Mesenchymal stem cell (in vitro differentiated cells and primary cell): ENCODE measurements at regions not wholly inside any gene's neighbourhood (a gene's known extent, or its start where the extent isn't known, plus 50 kb on each side); places are given as distances from the start of the nearest gene placed in this dataset.

Experiments
- DNase-seq: peaks from one replicate; pipeline ENCODE4 v3.0.0-alpha.2; 2013
- H2AFZ ChIP-seq: one replicate; pipeline ENCODE4 v1.6.1; 2013; ENCODE audit warnings: low read depth, mild to moderate bottlenecking, control low read depth, inconsistent platforms, low read length, moderate library complexity
- H2AK5ac ChIP-seq: 2 replicates; pipeline ENCODE4 v1.6.1; 2013; ENCODE audit warnings: low read length, moderate library complexity, mild to moderate bottlenecking, inconsistent platforms; ENCODE audit not compliant: severe bottlenecking
- H2BK120ac ChIP-seq: one replicate; pipeline ENCODE4 v1.6.1; 2013; ENCODE audit warnings: low read depth, mild to moderate bottlenecking, inconsistent platforms, low read length, moderate library complexity
- H2BK12ac ChIP-seq, 2 experiments: one replicate each; pipeline ENCODE4 v1.6.1; 2013; ENCODE audit warnings: inconsistent platforms in 2 of 2, low read length in 2 of 2, mild to moderate bottlenecking in 2 of 2, moderate library complexity in 2 of 2, control low read depth in 1 of 2
- H2BK15ac ChIP-seq: one replicate; pipeline ENCODE4 v1.6.1; 2013; ENCODE audit warnings: mild to moderate bottlenecking, low read depth, inconsistent platforms; ENCODE audit not compliant: poor library complexity, severe bottlenecking
- H2BK5ac ChIP-seq: 2 replicates; pipeline ENCODE4 v1.6.1; 2013; ENCODE audit warnings: low read depth, mild to moderate bottlenecking, low read length, control low read depth, inconsistent platforms; ENCODE audit not compliant: poor library complexity, severe bottlenecking
- H3K14ac ChIP-seq, 2 experiments: one replicate each; pipeline ENCODE4 v1.6.1; 2013; ENCODE audit warnings: inconsistent platforms in 2 of 2, low read length in 2 of 2, control low read depth in 1 of 2, mild to moderate bottlenecking in 1 of 2, moderate library complexity in 1 of 2
- H3K18ac ChIP-seq, 2 experiments: one replicate each; pipeline ENCODE4 v1.6.1; 2013; ENCODE audit warnings: inconsistent platforms in 2 of 2, low read length in 2 of 2, control low read depth in 1 of 2, low read depth in 1 of 2, mild to moderate bottlenecking in 1 of 2
- H3K23ac ChIP-seq, 2 experiments: one replicate each; pipeline ENCODE4 v1.6.1; 2013; ENCODE audit warnings: inconsistent platforms in 2 of 2, low read length in 2 of 2, mild to moderate bottlenecking in 2 of 2, moderate library complexity in 2 of 2, control low read depth in 1 of 2
- H3K27ac ChIP-seq: 2 replicates; pipeline ENCODE4 v1.5.1; 2013; ENCODE audit warnings: mild to moderate bottlenecking, moderate library complexity, low read length, control low read depth, inconsistent platforms; ENCODE audit not compliant: poor library complexity, severe bottlenecking
- H3K27me3 ChIP-seq, 2 experiments: 2 replicates each; pipeline versions ENCODE4 v1.6.1 to v1.7.0; 2013; ENCODE audit warnings: low read length in 2 of 2, mild to moderate bottlenecking in 2 of 2, moderate library complexity in 2 of 2, control low read depth in 1 of 2, inconsistent platforms in 1 of 2; ENCODE audit not compliant: control insufficient read depth in 1 of 2, insufficient read depth in 1 of 2
- H3K36me3 ChIP-seq, 2 experiments: 2 replicates each; pipeline versions ENCODE4 v1.6.1 to v1.7.0; 2013; ENCODE audit warnings: low read length in 2 of 2, control low read depth in 1 of 2, inconsistent platforms in 1 of 2, low read depth in 1 of 2, mild to moderate bottlenecking in 1 of 2; ENCODE audit not compliant: insufficient read depth in 2 of 2, control insufficient read depth in 1 of 2
- H3K4ac ChIP-seq, 2 experiments: one replicate each; pipeline ENCODE4 v1.6.1; 2013; ENCODE audit warnings: inconsistent platforms in 2 of 2, low read length in 2 of 2, mild to moderate bottlenecking in 2 of 2, moderate library complexity in 2 of 2, control low read depth in 1 of 2, low read depth in 1 of 2
- H3K4me1 ChIP-seq: 2 replicates; pipeline ENCODE4 v1.6.1; 2013; ENCODE audit warnings: low read depth, low read length, control low read depth; ENCODE audit not compliant: control insufficient read depth, insufficient read depth
- H3K4me2 ChIP-seq: 2 replicates; pipeline ENCODE4 v1.6.1; 2013; ENCODE audit warnings: low read length, mild to moderate bottlenecking, inconsistent platforms; ENCODE audit not compliant: poor library complexity, severe bottlenecking
- H3K4me3 ChIP-seq, 2 experiments: 2 replicates each; pipeline versions ENCODE4 v1.5.1 to v1.7.0; 2013; ENCODE audit warnings: low read length in 2 of 2, mild to moderate bottlenecking in 2 of 2, control low read depth in 1 of 2, low read depth in 1 of 2; ENCODE audit not compliant: insufficient read depth in 1 of 2
- H3K79me1 ChIP-seq: replicated peaks from 2 replicates; pipeline ENCODE4 v1.6.1; 2013; ENCODE audit warnings: mild to moderate bottlenecking, control low read depth, low read length, inconsistent platforms; ENCODE audit not compliant: poor library complexity, severe bottlenecking
- H3K9ac ChIP-seq: 2 replicates; pipeline ENCODE4 v1.7.0; 2013; ENCODE audit warnings: mild to moderate bottlenecking, low read length, moderate library complexity
- H3K9me3 ChIP-seq: 2 replicates; pipeline ENCODE4 v1.7.0; 2013; ENCODE audit warnings: mild to moderate bottlenecking, low read length; ENCODE audit not compliant: control insufficient read depth
- H4K8ac ChIP-seq: one replicate; pipeline ENCODE4 v1.6.1; 2013; ENCODE audit warnings: inconsistent platforms, mild to moderate bottlenecking, low read length, moderate library complexity
- H4K91ac ChIP-seq: one replicate; pipeline ENCODE4 v1.6.1; 2013; ENCODE audit warnings: mild to moderate bottlenecking, low read length, inconsistent platforms
- WGBS: methylation state at CpG from one replicate; pipeline ENCODE4 v1.1.7; 2013; ENCODE audit warnings: mixed read lengths; 5-methylcytosine and 5-hydroxymethylcytosine counted together

GRCh38 chr12:76646366-76646765 lies 86.8 kb upstream of the OSBPL8 start:
- H2AK5ac ChIP-seq = no peak overlapping the region

GRCh38 chr12:76649099-76649498 lies 89.5 kb upstream of the OSBPL8 start:
- DNase-seq = no peak
- Histone ChIP-seq H2BK12ac (no peak overlapping the region), H4K91ac (no peak overlapping the region), H3K4me3 (no peak overlapping the region), H3K23ac (no peak overlapping the region), H2AK5ac (no peak overlapping the region), H3K18ac (no peak overlapping the region), H3K79me1 (no peaks in the 10 kb centered on the region), H3K4me1 (peaks cover 2% of the 10 kb centered on the region), H3K14ac (no peak overlapping the region), H2AFZ (no peak overlapping the region), H4K8ac (no peak overlapping the region), H3K36me3 (no peaks in the 10 kb centered on the region), H3K4ac (no peak overlapping the region), H3K9me3 (no peaks in the 10 kb centered on the region), H3K27ac (no peak overlapping the region), H3K4me2 (no peak overlapping the region), H2BK15ac (no peak overlapping the region), H2BK5ac (no peak overlapping the region), H3K9ac (no peak overlapping the region), H2BK120ac (no peak overlapping the region), H3K27me3 (no peaks in the 10 kb centered on the region)
- 54% methylated on average over 5 of the region's 5 CpGs for WGBS

More at GRCh38 chr12:76646366-76646765, 86.8 kb upstream of the OSBPL8 start:
- Histone ChIP-seq H3K27ac (no peak overlapping the region), H3K4ac (no peak overlapping the region), H2BK12ac (no peak overlapping the region), H3K23ac (no peak overlapping the region), H3K4me2 (no peak overlapping the region), H4K91ac (no peak overlapping the region), H2BK120ac (no peak overlapping the region), H3K9me3 (no peaks in the 10 kb centered on the region), H3K4me1 (peaks cover 2% of the 10 kb centered on the region), H3K9ac (no peak overlapping the region), H2AFZ (no peak overlapping the region), H4K8ac (no peak overlapping the region), H3K18ac (no peak overlapping the region), H3K14ac (no peak overlapping the region), H2BK15ac (no peak overlapping the region), H3K27me3 (no peaks in the 10 kb centered on the region), H3K36me3 (no peaks in the 10 kb centered on the region), H3K4me3 (no peak overlapping the region), H3K79me1 (no peaks in the 10 kb centered on the region), H2BK5ac (no peak overlapping the region)
- no CpG with 5 or more reads among the region's 1 CpG for WGBS
- DNase-seq = no peak

- H3K27ac ChIP-seq = no peak overlapping the region
- H2AFZ ChIP-seq = no peak overlapping the region
- no peak overlapping the region for H2BK120ac ChIP-seq
- H3K36me3 ChIP-seq = no peaks in the 10 kb centered on the region
- H3K23ac ChIP-seq = no peak overlapping the region
- H3K4ac ChIP-seq = no peak overlapping the region
- H2BK5ac ChIP-seq = no peak overlapping the region
- H3K9me3 ChIP-seq = peaks cover 2% of the 10 kb centered on the region
- H3K27me3 ChIP-seq = no peaks in the 10 kb centered on the region
- WGBS = 80% methylated on average over 1 of the region's 4 CpGs
- H3K18ac ChIP-seq = no peak overlapping the region
- no peak overlapping the region for H3K14ac ChIP-seq
- no peak overlapping the region for H2BK12ac ChIP-seq
- no peaks in the 10 kb centered on the region for H3K4me1 ChIP-seq
- H3K4me3 ChIP-seq = no peak overlapping the region
- H3K4me2 ChIP-seq = no peak overlapping the region
- no peak overlapping the region for H3K9ac ChIP-seq
- H4K91ac ChIP-seq = no peak overlapping the region
- no peak for DNase-seq
- no peak overlapping the region for H4K8ac ChIP-seq
- H2BK15ac ChIP-seq = no peak overlapping the region
- H2AK5ac ChIP-seq = no peak overlapping the region
- no peaks in the 10 kb centered on the region for H3K79me1 ChIP-seq
Measured at GRCh38 chr12:76652402-76652801, 92.8 kb upstream of the OSBPL8 start.

- Histone ChIP-seq H3K4me1 (no peaks in the 10 kb centered on the region), H2AFZ (no peak overlapping the region), H2AK5ac (no peak overlapping the region), H4K91ac (no peak overlapping the region), H3K9me3 (peaks cover 6% of the 10 kb centered on the region), H3K23ac (no peak overlapping the region), H2BK120ac (no peak overlapping the region), H3K27ac (no peak overlapping the region), H3K36me3 (no peaks in the 10 kb centered on the region), H4K8ac (no peak overlapping the region), H2BK15ac (no peak overlapping the region), H3K4me3 (no peak overlapping the region), H3K18ac (no peak overlapping the region), H3K79me1 (no peaks in the 10 kb centered on the region), H3K4ac (no peak overlapping the region), H2BK5ac (no peak overlapping the region), H3K9ac (no peak overlapping the region), H3K27me3 (no peaks in the 10 kb centered on the region), H3K14ac (no peak overlapping the region), H3K4me2 (no peak overlapping the region), H2BK12ac (no peak overlapping the region)
- DNase-seq = no peak
- 78% methylated on average over 1 of the region's 1 CpG for WGBS
Measured at GRCh38 chr12:76653342-76653741, 93.8 kb upstream of the OSBPL8 start.
